IMR-90 (cell line): ENCODE measurements at regions not wholly inside any gene's neighbourhood (a gene's known extent, or its start where the extent isn't known, plus 50 kb on each side); places are given as distances from the start of the nearest gene placed in this dataset.

Source experiments
- BHLHE40 ChIP-seq: fragments of 150-350 bp; IDR thresholded peaks from 2 replicates; pipeline ENCODE4 v1.6.1; 2016; ENCODE audit warnings: mild to moderate bottlenecking, low read depth, low read length
- CEBPB ChIP-seq: IDR thresholded peaks from 2 replicates; pipeline ENCODE4 v1.6.1; 2012; ENCODE audit warnings: low read depth, low read length, improper control_type of control experiment
- CTCF ChIP-seq: conservative IDR thresholded peaks from 2 replicates; pipeline ENCODE4 v1.5.1; 2012; ENCODE audit warnings: mild to moderate bottlenecking, low read depth, low read length, improper control_type of control experiment
- ELK1 ChIP-seq: fragments of 150-350 bp; IDR thresholded peaks from 2 replicates; pipeline ENCODE4 v1.6.1; 2016; ENCODE audit warnings: low read depth, mild to moderate bottlenecking, low read length, moderate library complexity, borderline replicate concordance
- FOS ChIP-seq: fragments of 150-350 bp; IDR thresholded peaks from 2 replicates; pipeline ENCODE4 v1.6.1; 2016; ENCODE audit warnings: low read depth, low read length
- MAFK ChIP-seq: IDR thresholded peaks from 2 replicates; pipeline ENCODE4 v1.6.1; 2012; ENCODE audit warnings: low read depth, low read length, improper control_type of control experiment
- MXI1 ChIP-seq: IDR thresholded peaks from 2 replicates; pipeline ENCODE4 v1.6.1; 2012; ENCODE audit warnings: low read depth, mild to moderate bottlenecking, low read length, moderate library complexity, borderline replicate concordance
- NFE2L2 ChIP-seq: fragments of 150-350 bp; IDR thresholded peaks from 2 replicates; pipeline ENCODE4 v1.6.1; 2016; ENCODE audit warnings: low read depth, mild to moderate bottlenecking, low read length
- POLR2A ChIP-seq: IDR thresholded peaks from 2 replicates; pipeline ENCODE4 v1.6.1; 2012; ENCODE audit warnings: mild to moderate bottlenecking, low read depth, low read length
- RAD21 ChIP-seq: IDR thresholded peaks from 2 replicates; pipeline ENCODE4 v1.6.1; 2012; ENCODE audit warnings: low read length, improper control_type of control experiment
- RCOR1 ChIP-seq: IDR thresholded peaks from 2 replicates; pipeline ENCODE4 v1.6.1; 2012; ENCODE audit warnings: mild to moderate bottlenecking, low read length, improper control_type of control experiment; ENCODE audit not compliant: insufficient replicate concordance
- RFX5 ChIP-seq: IDR thresholded peaks from 2 replicates; pipeline ENCODE4 v1.8.0; 2012; ENCODE audit warnings: low read depth, mild to moderate bottlenecking, low read length, moderate library complexity
- SMC3 ChIP-seq: fragments of 150-350 bp; IDR thresholded peaks from 2 replicates; pipeline ENCODE4 v1.6.1; 2016; ENCODE audit warnings: low read depth, mild to moderate bottlenecking, antibody characterized with exemption, low read length, moderate library complexity
- TF ChIP-seq, protein P1 (sequence below): fragments of 150-350 bp; IDR thresholded peaks from 2 replicates; pipeline ENCODE4 v1.6.1; 2017; ENCODE audit warnings: mild to moderate bottlenecking, antibody characterized with exemption, low read length, low read depth

DNA sequence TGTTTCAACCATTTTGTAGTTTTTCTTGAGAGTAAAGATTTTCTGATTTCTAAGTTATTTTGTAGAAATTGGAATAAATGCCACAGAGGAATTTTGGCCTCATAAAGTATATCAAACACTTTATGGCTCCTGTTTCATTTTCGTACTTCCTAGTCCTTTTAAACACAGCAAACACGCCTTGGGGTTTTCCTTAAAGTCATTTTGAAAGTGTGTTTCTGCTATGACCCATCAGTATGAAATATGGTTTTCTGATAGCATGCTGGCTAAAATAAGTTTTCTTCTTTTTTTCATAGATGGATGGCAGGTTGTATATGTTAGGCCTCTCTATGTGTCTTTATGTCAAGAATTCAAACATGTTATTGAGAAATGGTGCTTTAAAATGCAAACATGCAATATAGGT is 940.1 kb upstream of the TMPRSS15 start:
- TF ChIP-seq MAFK (no peak), CTCF (no peak), POLR2A (no peak), RFX5 (no peak), RCOR1 (no peak), CEBPB (no peak), FOS (no peak), SMC3 (no peak), MXI1 (no peak), RAD21 (no peak), ELK1 (no peak), BHLHE40 (no peak), NFE2L2 (no peak)
- TF ChIP-seq, protein P1, sequence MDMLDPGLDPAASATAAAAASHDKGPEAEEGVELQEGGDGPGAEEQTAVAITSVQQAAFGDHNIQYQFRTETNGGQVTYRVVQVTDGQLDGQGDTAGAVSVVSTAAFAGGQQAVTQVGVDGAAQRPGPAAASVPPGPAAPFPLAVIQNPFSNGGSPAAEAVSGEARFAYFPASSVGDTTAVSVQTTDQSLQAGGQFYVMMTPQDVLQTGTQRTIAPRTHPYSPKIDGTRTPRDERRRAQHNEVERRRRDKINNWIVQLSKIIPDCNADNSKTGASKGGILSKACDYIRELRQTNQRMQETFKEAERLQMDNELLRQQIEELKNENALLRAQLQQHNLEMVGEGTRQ, result no peak
